GM12892 (cell line): ENCODE measurements at regions not wholly inside any gene's neighbourhood (a gene's known extent, or its start where the extent isn't known, plus 50 kb on each side); places are given as distances from the start of the nearest gene placed in this dataset.
"Not testable (repeated sequence)": the region's sequence is repeated elsewhere in the genome, so short reads cannot be mapped to it uniquely, and the experiment has no call there.

ENCODE experiments used
- DNase-seq: peaks from one replicate; pipeline ENCODE4 v3.0.0; 2011; ENCODE audit not compliant: insufficient read length
- FAIRE-seq: peaks from 2 replicates; lab custom pipeline; 2011; peaks lifted over from hg19 to GRCh38; lab: Jason Lieb, UNC
- POLR2A ChIP-seq: IDR thresholded peaks from 2 replicates; pipeline ENCODE4 v1.6.1; 2011; ENCODE audit warnings: low read depth, low read length, control low read depth
- POLR2AphosphoS5 ChIP-seq: IDR thresholded peaks from 2 replicates; pipeline ENCODE4 v1.6.1; 2011; ENCODE audit warnings: low read depth, low read length, control low read depth
- TAF1 ChIP-seq: IDR thresholded peaks from 2 replicates; pipeline ENCODE4 v1.6.1; 2011; ENCODE audit warnings: low read depth, mild to moderate bottlenecking, control low read depth, low read length, borderline replicate concordance

DNA sequence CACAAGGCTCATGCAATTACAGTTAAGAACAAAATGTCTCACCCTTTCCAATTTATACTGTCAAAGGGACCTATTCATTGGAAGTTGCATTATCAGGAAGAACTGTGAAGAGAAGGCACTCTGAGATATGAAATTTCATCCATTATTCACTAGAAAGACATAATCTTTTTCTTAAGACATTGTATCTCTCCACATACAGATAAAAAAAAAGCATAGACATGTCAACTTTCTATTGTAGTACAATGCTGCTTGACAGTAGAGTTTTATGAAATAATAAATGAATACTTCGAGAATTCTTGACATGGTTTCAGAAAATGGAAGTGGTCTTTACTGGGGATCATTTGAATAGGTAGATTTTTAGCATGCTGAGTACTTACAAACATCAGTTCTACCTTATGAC, 545.0 kb downstream of the TMA16 start:
- FAIRE-seq (no peak), DNase-seq (no peak)
- no peak for TF ChIP-seq POLR2A
- TF ChIP-seq POLR2AphosphoS5: no peak
- no peak for TF ChIP-seq TAF1

DNA sequence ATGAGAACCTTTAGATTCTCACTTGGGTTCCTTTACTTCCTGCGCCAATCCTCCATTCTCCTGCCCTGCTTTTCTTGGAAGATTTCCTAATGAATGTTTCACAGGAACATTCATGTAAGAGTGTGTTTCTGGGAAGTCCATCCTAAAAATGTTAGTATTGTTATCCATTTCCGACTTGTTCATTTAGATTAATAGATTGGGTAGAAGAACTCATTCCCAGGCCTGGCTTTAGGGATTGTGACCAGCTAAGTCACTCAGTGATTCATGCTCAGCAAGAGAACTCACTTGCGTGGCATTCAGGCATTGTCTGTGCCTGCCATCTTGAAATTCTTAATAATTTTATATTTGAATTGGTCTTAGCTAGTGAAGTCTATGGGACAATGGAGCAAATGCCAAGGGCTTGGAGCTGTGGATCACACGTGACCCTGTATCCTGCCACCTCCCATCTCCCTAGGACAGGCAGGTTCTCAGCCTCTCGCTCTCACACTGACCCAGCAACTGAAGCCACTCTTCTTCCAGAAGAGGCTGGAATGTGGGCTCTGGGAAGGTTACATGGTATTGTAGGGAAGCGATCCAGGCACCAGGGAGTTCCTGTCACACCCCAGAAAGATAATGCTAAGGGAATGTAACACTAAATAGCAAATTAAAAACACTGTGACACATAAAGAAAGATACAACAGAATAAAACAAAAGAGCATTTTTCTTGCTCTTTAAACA, 562.1 kb downstream of the TMA16 start:
- DNase-seq (no peak), FAIRE-seq (no peak)
- no peak for TF ChIP-seq TAF1
- no peak for TF ChIP-seq POLR2A
- no peak for TF ChIP-seq POLR2AphosphoS5

DNA sequence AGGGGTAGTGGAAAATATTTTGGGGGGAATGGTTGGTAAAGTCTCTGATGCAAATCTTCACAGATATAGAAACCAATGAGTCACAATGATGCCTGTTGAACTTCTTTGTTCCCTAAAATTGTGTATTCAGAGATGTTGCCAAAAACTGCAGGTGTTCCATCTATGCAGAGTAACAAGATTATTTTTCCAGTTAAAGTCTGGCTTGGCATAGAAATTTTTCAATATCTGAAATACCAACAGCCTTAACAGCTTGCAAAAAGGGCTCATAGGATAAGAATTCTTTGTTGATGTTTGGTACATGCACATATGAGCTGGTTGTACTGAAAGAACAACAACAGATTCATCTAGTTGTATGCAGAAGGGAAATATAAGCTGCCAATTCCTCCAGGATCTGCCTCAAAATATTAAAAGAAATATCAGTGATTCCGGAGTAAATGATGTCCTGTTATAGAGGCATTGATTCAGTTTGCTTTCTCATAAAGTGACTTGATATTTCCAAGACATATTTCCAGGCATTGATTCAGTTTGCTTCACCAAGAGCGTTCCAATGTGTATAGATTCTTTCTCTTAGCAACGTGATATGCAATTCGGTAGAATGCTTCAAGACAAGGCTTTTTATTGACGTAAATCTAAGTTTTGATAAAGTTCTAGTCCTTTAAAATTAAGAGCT, 564.4 kb downstream of the TMA16 start:
- DNase-seq (no peak), FAIRE-seq (no peak)
- TF ChIP-seq TAF1: no peak
- TF ChIP-seq POLR2AphosphoS5: no peak
- TF ChIP-seq POLR2A: no peak

DNA sequence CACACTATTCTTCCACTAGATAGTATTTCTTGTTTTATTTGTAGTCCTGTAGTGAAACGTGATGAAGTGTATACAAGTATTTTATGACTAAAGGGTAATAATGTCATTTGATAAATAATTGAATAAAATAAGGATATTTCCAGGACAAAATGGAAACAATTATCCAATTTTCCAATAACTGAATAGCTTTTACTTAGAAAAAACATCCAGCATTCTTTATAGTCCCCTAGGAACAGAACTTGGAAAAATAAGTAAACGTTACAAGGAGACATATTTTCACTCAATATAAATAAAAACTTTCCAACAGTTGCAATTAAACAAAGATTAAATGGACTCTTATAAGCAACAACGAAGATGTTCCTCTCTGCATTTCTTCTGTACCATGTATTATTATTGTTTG, 566.0 kb downstream of the TMA16 start:
- FAIRE-seq: no peak
- TF ChIP-seq POLR2AphosphoS5 (no peak), TAF1 (no peak), POLR2A (no peak)

DNA sequence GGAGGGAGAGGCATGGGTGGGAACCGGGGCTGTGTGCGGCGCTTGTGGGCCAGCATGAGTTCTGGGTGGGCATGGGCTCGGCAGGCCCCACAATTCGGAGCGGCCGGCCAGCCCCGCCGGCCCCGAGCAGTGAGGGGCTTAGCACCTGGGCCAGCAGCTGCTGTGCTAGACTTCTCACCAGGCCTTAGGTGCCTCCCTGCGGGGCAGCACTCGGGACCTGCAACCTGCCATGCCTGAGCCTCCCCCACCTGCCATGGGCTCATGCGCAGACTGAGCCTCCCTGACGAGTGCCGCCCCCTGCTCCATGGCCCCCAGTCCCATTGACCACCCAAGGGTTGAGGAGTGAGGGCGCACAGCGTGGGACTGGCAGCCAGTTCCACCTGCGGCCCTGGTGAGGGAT, 573.9 kb downstream of the TMA16 start:
- DNase-seq: no peak
- no peak for FAIRE-seq
- TF ChIP-seq TAF1 (no peak), POLR2AphosphoS5 (no peak), POLR2A (no peak)

More for the DNA sequence above, 566.0 kb downstream of the TMA16 start:
- no peak for DNase-seq

DNA sequence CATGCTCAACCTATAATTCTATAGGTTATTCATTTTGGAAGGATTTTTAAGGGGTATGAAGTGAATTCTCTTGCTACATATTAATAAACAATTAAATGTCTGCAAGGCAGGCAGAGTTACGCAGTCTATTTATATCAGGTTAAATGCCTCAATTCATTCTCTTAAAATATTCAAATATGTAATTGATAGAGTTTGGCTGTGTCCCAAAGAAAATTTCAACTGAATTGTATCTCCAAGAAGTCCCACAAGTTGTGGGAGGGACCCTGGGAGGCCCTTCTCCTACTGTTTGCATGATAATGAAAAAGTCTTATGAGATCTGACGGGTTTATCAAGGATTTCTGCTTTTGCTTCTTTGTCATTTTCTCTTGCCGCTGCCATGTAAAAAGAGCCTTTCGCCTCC, 576.1 kb downstream of the TMA16 start:
- TF ChIP-seq TAF1 (no peak), POLR2A (no peak), POLR2AphosphoS5 (no peak)
- FAIRE-seq: no peak
- no peak for DNase-seq

- no peak for TF ChIP-seq POLR2A
- TF ChIP-seq TAF1: no peak
- no peak for TF ChIP-seq POLR2AphosphoS5
- FAIRE-seq (no peak), DNase-seq (no peak)
These were observed 586.9 kb downstream of the TMA16 start for GRCh38 chr4:164081371-164081770.

DNA sequence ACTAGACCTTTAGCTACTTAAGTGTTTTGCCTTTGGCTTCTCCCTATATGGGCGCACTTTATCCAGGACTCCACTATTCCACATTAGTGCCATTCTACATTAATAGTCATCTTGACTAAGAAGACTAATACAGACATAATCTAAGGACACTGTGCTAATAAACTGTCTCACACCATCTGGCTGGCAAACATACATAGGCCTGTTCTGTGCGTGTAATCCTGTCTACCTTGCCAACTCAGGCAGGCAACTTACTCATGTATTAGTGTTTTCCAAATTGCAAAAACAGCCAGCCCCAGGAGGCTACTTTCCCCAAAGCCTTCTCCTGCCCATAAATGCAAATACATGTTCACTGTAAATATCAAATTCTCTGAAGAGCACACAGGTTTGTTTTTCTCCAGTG, 587.3 kb downstream of the TMA16 start:
- TF ChIP-seq POLR2AphosphoS5 (no peak), POLR2A (no peak), TAF1 (no peak)
- FAIRE-seq (no peak), DNase-seq (no peak)

DNA sequence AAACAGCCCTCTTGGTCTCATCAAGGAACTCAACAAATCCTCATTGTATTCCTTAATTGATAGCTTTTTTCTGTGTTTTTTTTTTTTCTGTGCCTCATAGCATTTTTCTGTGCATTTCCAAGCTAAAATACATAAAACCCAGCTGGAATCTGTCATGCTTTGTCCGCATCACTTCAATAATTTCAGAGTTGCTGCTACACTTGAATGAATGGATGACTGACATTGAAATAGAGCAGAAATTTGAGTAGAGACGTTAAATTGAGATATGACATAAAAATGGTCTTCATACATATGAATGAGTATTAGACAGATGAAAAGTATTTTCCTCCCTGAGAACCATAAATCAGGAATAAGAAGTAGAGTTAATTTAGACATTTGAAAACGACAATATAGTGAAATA, 593.2 kb downstream of the TMA16 start:
- TF ChIP-seq POLR2A (no peak), POLR2AphosphoS5 (no peak), TAF1 (no peak)
- FAIRE-seq (no peak), DNase-seq (no peak)

DNA sequence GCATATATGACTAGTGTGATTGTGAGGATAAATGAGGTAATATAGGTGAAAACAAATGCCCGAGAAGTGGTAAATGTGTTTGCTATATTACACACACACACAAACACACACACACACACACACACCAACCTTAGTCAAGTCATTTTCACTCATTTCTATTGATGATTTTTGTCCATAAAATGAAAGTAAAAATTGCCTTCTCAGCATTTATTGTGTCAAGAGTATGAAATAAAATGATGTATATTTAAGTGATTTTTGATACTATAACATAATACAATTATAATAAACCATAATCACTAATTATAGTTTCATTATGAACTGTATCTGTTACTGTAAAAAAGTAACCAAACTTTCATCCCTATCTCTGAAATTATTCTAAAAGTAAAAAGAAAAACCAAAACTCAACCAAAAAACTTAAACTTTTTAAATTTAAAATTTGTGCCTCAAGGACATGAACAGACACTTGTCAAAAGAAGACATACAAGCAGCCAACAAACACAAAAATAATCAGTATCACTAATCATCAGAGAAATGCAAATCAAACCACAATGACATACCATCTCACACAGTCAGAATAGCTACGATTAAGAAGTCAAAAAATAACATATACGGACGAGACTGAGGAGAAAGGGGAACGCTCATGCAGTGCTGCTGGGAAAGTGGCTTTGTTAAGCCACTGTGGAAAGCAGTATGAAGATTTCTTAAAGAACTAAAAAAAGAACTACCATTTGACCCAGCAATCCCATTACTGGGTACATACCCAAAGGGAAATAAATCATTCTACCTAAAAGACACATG, 601.0 kb downstream of the TMA16 start:
- FAIRE-seq: no peak
- TF ChIP-seq POLR2A (no peak), TAF1 (no peak), POLR2AphosphoS5 (no peak)
- DNase-seq: no peak

- no peak for DNase-seq
- TF ChIP-seq POLR2A: no peak
- no peak for TF ChIP-seq POLR2AphosphoS5
- no peak for TF ChIP-seq TAF1
- no peak for FAIRE-seq
These were observed 602.5 kb downstream of the TMA16 start for GRCh38 chr4:164096766-164097518.

DNA sequence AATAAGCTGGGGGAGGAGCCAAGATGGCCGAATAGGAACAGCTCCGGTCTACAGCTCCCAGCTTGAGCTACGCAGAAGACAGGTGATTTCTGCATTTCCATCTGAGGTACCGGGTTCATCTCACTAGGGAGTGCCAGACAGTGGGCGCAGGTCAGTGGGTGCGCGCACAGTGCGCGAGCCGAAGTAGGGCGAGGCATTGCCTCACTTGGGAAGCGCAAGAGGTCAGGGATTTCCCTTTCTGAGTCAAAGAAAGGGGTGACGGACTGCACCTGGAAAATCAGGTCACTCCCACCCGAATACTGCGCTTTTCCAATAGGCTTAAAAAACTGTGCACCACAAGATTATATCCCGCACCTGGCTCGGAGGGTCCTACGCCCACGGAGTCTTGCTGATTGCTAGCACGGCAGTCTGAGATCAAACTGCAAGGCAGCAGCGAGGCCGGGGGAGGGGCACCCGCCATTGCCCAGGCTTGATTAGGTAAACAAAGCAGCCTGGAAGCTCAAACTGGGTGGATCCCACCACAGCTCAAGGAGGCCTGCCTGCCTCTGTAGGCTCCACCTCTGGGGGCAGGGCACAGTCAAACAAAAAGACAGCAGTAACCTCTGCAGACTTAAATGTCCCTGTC, 606.4 kb downstream of the TMA16 start:
- FAIRE-seq, DNase-seq: not testable (repeated sequence)
